PC-9 (cell line): ENCODE measurements at regions not wholly inside any gene's neighbourhood (a gene's known extent, or its start where the extent isn't known, plus 50 kb on each side); places are given as distances from the start of the nearest gene placed in this dataset.

Experiments
- BruUV-seq: library from RNA; stranded (reverse); fragments of 400-500 nt; replicated peaks from 2 replicates; lab custom pipeline; 2021; lab: Mats Ljungman, UMichigan
- CTCF ChIA-PET: fragments of 300-600 bp; sonication (Branson Sonifier 250); formaldehyde crosslinking; loops from one replicate; lab custom pipeline; 2022; ENCODE audit warnings: antibody characterized with exemption; lab: Charles Lee
- POLR2A ChIA-PET: fragments of 300-600 bp; sonication (Branson Sonifier 250); formaldehyde crosslinking; loops from one replicate; lab custom pipeline; 2022; ENCODE audit warnings: antibody characterized with exemption; ENCODE audit not compliant: unreplicated experiment; lab: Charles Lee
- DNase-seq, 2 experiments: peaks; one replicate each; pipeline versions ENCODE4 v3.0.0 to v3.0.0-alpha.2; 2015 to 2022; ENCODE audit warnings: mixed read lengths in 1 of 2
- H2AFZ ChIP-seq: fragments of 200-600 bp; sonication (generic); 2 replicates; pipeline ENCODE4 v1.8.1; 2017; ENCODE audit warnings: antibody characterized with exemption
- H3F3A ChIP-seq: fragments of 200-600 bp; sonication (generic); 2 replicates; pipeline ENCODE4 v1.8.1; 2017; ENCODE audit warnings: antibody characterized with exemption, mild to moderate bottlenecking, low read depth; ENCODE audit not compliant: insufficient read depth
- H3K27ac ChIP-seq: fragments of 200-600 bp; sonication (generic); 2 replicates; pipeline ENCODE4 v1.6.1; 2016; ENCODE audit warnings: mixed run types
- H3K27me3 ChIP-seq: fragments of 200-600 bp; sonication (generic); 2 replicates; pipeline ENCODE4 v1.6.1; 2016; ENCODE audit warnings: low read depth, mixed run types; ENCODE audit not compliant: insufficient read depth
- H3K36me3 ChIP-seq: fragments of 200-600 bp; sonication (generic); 2 replicates; pipeline ENCODE4 v1.6.1; 2016; ENCODE audit warnings: low read depth, mixed run types
- H3K4me1 ChIP-seq: fragments of 200-600 bp; sonication (generic); replicated peaks from 2 replicates; pipeline ENCODE4 v1.6.1; 2016; ENCODE audit warnings: mixed run types; ENCODE audit not compliant: insufficient read depth
- H3K4me2 ChIP-seq: fragments of 200-600 bp; sonication (generic); 2 replicates; pipeline ENCODE4 v1.6.1; 2017; ENCODE audit warnings: mixed run types
- H3K4me3 ChIP-seq: fragments of 200-600 bp; sonication (generic); 2 replicates; pipeline ENCODE4 v1.6.1; 2016; ENCODE audit warnings: mixed run types
- H3K79me2 ChIP-seq: fragments of 200-600 bp; sonication (generic); 2 replicates; pipeline ENCODE4 v1.6.1; 2017; ENCODE audit warnings: low read depth, mixed run types
- H3K9me2 ChIP-seq: fragments of 200-600 bp; sonication (generic); 2 replicates; pipeline ENCODE4 v1.8.1; 2017; ENCODE audit warnings: mild to moderate bottlenecking; ENCODE audit not compliant: insufficient read depth
- H3K9me3 ChIP-seq: fragments of 200-600 bp; sonication (generic); 2 replicates; pipeline ENCODE4 v1.8.1; 2016; ENCODE audit warnings: low read depth; ENCODE audit not compliant: insufficient read depth
- H4K20me1 ChIP-seq: fragments of 200-600 bp; sonication (generic); 2 replicates; pipeline ENCODE4 v1.8.1; 2017; ENCODE audit not compliant: insufficient read depth
- CTCF ChIP-seq: fragments of 200-600 bp; sonication (generic); conservative IDR thresholded peaks from 2 replicates; pipeline ENCODE4 v1.6.1; 2017; ENCODE audit warnings: mixed run types, antibody characterized with exemption, mild to moderate bottlenecking, moderate library complexity
- EZH2 ChIP-seq: fragments of 200-600 bp; sonication (generic); IDR thresholded peaks from 2 replicates; pipeline ENCODE4 v1.8.0; 2017; ENCODE audit warnings: antibody characterized with exemption, low read depth
- intact Hi-C: fragments of 100-400 bp; cut with micrococcal nuclease; formaldehyde crosslinking; loops from one replicate; pipeline ENCODE4 v1.10.0; 2022; ENCODE audit not compliant: unreplicated experiment

- Histone ChIP-seq H3K9me3 (no peaks in the 10 kb centered on the region), H3K36me3 (no peaks in the 10 kb centered on the region), H3K4me3 (no peak overlapping the region), H3F3A (no peaks in the 10 kb centered on the region), H3K27ac (no peak overlapping the region), H3K27me3 (no peaks in the 10 kb centered on the region), H3K9me2 (no peaks in the 10 kb centered on the region), H3K4me2 (no peak overlapping the region), H3K79me2 (no peaks in the 10 kb centered on the region), H4K20me1 (no peaks in the 10 kb centered on the region), H2AFZ (0 out of 2 replicates have a peak overlapping the region, but pooled peaks have one; percentile 16), H3K4me1 (no peaks in the 10 kb centered on the region)
- no peak for DNase-seq
- intact Hi-C loops, result no loop called here
- TF ChIP-seq CTCF, result no peak
- no peak for TF ChIP-seq EZH2
- BruUV-seq, result no TSS peak
- ChIA-PET CTCF (no interaction called here), POLR2A (no interaction called here)
Observed at GRCh38 chr13:67645874-67646467, 415.8 kb upstream of the PCDH9 start.

GRCh38 chr13:67643516-67644055 lies 413.4 kb upstream of the PCDH9 start:
- TF ChIP-seq CTCF, result no peak
- TF ChIP-seq EZH2, result no peak
- Histone ChIP-seq H2AFZ (no peak overlapping the region), H3K27ac (no peak overlapping the region), H3K4me2 (no peak overlapping the region), H3K9me3 (no peaks in the 10 kb centered on the region), H3K36me3 (no peaks in the 10 kb centered on the region), H3K9me2 (no peaks in the 10 kb centered on the region), H4K20me1 (no peaks in the 10 kb centered on the region), H3K27me3 (no peaks in the 10 kb centered on the region), H3K79me2 (no peaks in the 10 kb centered on the region), H3K4me3 (no peak overlapping the region), H3K4me1 (no peaks in the 10 kb centered on the region), H3F3A (no peaks in the 10 kb centered on the region)
- intact Hi-C loops, result no loop called here
- ChIA-PET POLR2A (no interaction called here), CTCF (no interaction called here)
- DNase-seq, result no peak
- BruUV-seq, result no TSS peak

- Histone ChIP-seq H3F3A (no peaks in the 10 kb centered on the region), H3K9me2 (no peaks in the 10 kb centered on the region), H3K27me3 (no peaks in the 10 kb centered on the region), H3K79me2 (no peaks in the 10 kb centered on the region), H4K20me1 (no peaks in the 10 kb centered on the region), H2AFZ (no peak overlapping the region), H3K4me2 (no peak overlapping the region), H3K27ac (no peak overlapping the region), H3K4me1 (no peaks in the 10 kb centered on the region), H3K4me3 (no peak overlapping the region), H3K36me3 (no peaks in the 10 kb centered on the region), H3K9me3 (no peaks in the 10 kb centered on the region)
- TF ChIP-seq CTCF, result no peak
- TF ChIP-seq EZH2, result no peak
- BruUV-seq, result no TSS peak
- DNase-seq, result no peak
- CTCF ChIA-PET, result no interaction called here
- intact Hi-C loops, result no loop called here
- POLR2A ChIA-PET, result no interaction called here
Observed at GRCh38 chr13:67642657-67643056, 412.5 kb upstream of the PCDH9 start.
